GM12874 (cell line): ENCODE measurements at regions not wholly inside any gene's neighbourhood (a gene's known extent, or its start where the extent isn't known, plus 50 kb on each side); places are given as distances from the start of the nearest gene placed in this dataset.

Experiments
- CTCF ChIP-seq: IDR thresholded peaks from 2 replicates; pipeline ENCODE4 v1.5.1; 2011; ENCODE audit warnings: low read depth, mild to moderate bottlenecking, control low read depth, low read length, moderate library complexity; ENCODE audit not compliant: insufficient read depth

DNA sequence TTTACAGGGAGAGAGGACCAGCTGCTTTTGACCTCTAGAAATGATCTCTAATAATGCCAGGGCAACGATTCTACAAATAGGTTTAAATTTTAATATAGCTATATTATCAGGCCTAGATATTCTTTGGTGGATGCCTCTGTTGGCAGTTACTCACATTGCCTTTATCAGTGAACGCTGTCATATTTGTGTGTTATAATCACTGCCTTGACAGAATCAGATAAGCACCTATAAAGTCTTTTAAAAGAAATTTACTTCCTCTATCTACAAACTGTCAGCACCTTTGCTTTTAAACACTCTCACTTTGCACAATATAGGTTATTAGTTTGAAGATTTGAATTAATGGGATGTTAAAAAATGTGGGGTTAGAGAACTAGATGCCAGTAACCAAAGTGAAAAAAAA is 324.1 kb downstream of the ZIC1 start:
- no peak for TF ChIP-seq CTCF

DNA sequence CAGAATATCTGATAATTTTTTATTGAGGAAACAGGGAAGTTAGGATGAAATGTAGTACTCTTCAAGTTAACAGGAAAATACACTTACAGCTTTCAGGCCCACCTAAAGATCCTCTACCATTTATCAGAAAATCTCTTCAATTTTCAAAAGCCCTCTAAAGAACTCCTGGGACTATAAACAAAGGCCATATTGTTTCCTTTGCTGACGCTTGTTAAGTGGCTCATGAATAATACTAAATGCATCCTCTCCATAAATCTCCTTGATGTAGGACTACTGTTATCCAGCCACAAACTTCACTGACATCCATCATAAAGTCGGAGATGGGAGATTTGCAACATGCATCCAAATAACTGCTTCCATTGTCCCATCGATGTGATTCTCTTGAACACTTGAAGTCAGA is 326.5 kb downstream of the ZIC1 start:
- no peak for TF ChIP-seq CTCF

DNA sequence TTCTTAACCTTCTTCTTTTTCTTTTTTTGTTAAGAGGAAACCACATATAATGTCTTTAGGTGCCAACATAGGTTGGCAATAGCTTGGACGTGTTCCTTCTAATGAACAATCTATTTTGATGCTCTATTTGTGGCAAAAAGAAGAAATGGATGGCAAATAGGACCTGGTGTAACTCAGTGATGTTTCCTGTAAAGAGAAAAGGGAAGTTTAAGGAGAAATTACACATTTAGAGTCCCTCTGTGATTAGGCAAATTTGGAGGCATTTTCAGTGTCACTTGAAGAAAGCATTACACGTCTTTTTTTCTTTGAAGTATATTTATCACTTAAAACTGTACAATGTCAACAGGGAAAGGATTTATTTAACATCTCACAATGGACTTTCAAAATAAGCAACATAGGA is 327.1 kb downstream of the ZIC1 start:
- TF ChIP-seq CTCF, result no peak

DNA sequence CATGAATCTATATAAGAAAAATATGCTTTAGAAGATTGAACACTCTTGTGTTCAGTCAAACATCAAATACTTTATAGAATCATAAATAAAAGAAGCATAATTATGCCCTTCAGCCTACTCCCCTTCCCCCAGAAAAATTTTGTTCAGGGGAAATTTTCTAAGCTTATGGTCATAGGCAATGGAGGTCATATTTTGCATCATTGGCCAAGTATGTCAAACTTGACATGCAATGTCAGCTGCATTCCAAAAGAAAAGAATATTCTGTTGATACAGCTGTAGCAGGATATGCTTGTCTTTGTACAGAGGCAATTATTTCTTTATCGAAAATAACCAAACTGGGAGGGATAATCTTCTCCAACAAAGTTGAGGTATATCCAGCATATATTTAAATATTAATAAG is 328.2 kb downstream of the ZIC1 start:
- TF ChIP-seq CTCF, result no peak

- TF ChIP-seq CTCF, result no peak
Observed at GRCh38 chr3:147740928-147741327, 331.8 kb downstream of the ZIC1 start.

- TF ChIP-seq CTCF, result no peak
Observed at GRCh38 chr3:147744967-147745366, 335.8 kb downstream of the ZIC1 start.

- TF ChIP-seq CTCF, result no peak
Observed at GRCh38 chr3:147755310-147755709, 346.1 kb downstream of the ZIC1 start.

DNA sequence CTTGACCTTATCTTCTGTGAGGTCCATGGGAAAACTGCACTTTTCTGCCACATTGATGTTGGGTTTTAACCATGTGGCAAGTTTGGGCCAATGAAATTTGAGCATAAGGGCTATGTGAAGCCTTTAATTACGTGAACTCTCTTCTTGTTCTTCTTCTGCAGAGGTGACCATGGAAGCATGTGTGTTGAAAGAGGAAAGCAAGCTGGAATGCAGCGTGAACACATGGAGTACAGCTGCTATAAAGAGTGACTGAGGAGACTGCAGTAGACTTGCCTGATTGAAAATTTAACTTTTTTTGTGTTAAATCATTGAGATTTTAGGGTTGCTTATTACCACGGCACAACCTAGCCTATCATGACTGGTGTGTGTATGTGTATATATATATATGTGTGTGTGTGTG is 347.3 kb downstream of the ZIC1 start:
- TF ChIP-seq CTCF, result no peak
